K562 (cell line): ENCODE measurements at regions not wholly inside any gene's neighbourhood (a gene's known extent, or its start where the extent isn't known, plus 50 kb on each side); places are given as distances from the start of the nearest gene placed in this dataset.

ENCODE experiments used
- ATAC-seq: fragments of 200-7000 bp; cut with Tn5 transposase; 3 replicates; pipeline ENCODE4 v1.9.1; 2020; ENCODE audit warnings: moderate library complexity
- BruUV-seq: library from RNA; stranded (reverse); fragments of 400-500 nt; replicated peaks from 2 replicates; lab custom pipeline; 2021; lab: Mats Ljungman, UMichigan
- CTCF ChIA-PET: fragments of 300-600 bp; formaldehyde crosslinking; extraction: SDS; loops from one replicate; lab custom pipeline; 2021; ENCODE audit warnings: low intra/inter-chr PET ratio; lab: Yijun Ruan, JAX
- POLR2A ChIA-PET: fragments of 300-600, 350-650 bp; sonication (Branson Sonifier 250); formaldehyde crosslinking; extraction: SDS; loops from one replicate; lab custom pipeline; 2021; ENCODE audit warnings: antibody characterized with exemption, inconsistent platforms; lab: Yijun Ruan, JAX
- DNase-seq, 4 experiments: peaks; one replicate each; pipeline versions ENCODE4 v3.0.0 to v3.0.0-alpha.2; 2011 to 2018; ENCODE audit warnings: low spot score in 3 of 4, mixed read lengths in 3 of 4; ENCODE audit errors: extremely low read depth in 1 of 4
- FAIRE-seq: peaks from 2 replicates; lab custom pipeline; 2011; peaks lifted over from hg19 to GRCh38; lab: Jason Lieb, UNC
- H2AFZ ChIP-seq: 2 replicates; pipeline ENCODE4 v1.6.0; 2011; ENCODE audit warnings: low read depth, low read length, control low read depth, inconsistent platforms
- H3K27ac ChIP-seq: fragments of 200-600 bp; 3 replicates; pipeline ENCODE4 v1.8.0; 2011; ENCODE audit warnings: low read depth, mild to moderate bottlenecking, control low read depth, inconsistent platforms, low read length, moderate library complexity, mixed read lengths; ENCODE audit errors: extremely low read depth
- H3K27me3 ChIP-seq, 2 experiments: fragments of 300-600 bp in 1 of 2; 2 replicates in 1 of 2; 3 replicates in 1 of 2; pipeline versions ENCODE4 v1.6.0 to v1.8.0; 2011; ENCODE audit warnings: inconsistent platforms in 2 of 2, low read length in 2 of 2, mild to moderate bottlenecking in 1 of 2, mixed read lengths in 1 of 2, moderate library complexity in 1 of 2; ENCODE audit not compliant: control insufficient read depth in 2 of 2, insufficient read depth in 2 of 2
- H3K36me3 ChIP-seq: fragments of 300-600 bp; 3 replicates; pipeline ENCODE4 v1.8.0; 2011; ENCODE audit warnings: mild to moderate bottlenecking, low read length, inconsistent platforms; ENCODE audit not compliant: control insufficient read depth, insufficient read depth
- H3K4me1 ChIP-seq, 2 experiments: fragments of 200-600 bp in 1 of 2; replicated peaks in 1 of 2; 2 replicates in 1 of 2; 3 replicates in 1 of 2; pipeline versions ENCODE4 v1.5.1 to v1.8.0; 2011; ENCODE audit warnings: inconsistent platforms in 2 of 2, low read length in 2 of 2, mild to moderate bottlenecking in 1 of 2, mixed read lengths in 1 of 2, moderate library complexity in 1 of 2; ENCODE audit not compliant: control insufficient read depth in 2 of 2, insufficient read depth in 2 of 2
- H3K4me2 ChIP-seq: 2 replicates; pipeline ENCODE4 v1.6.1; 2011; ENCODE audit warnings: low read length, control low read depth, inconsistent platforms, mixed read lengths; ENCODE audit not compliant: insufficient read depth
- H3K4me3 ChIP-seq: fragments of 200-600 bp; sonication (generic), shearing (Covaris generic); 2 replicates; pipeline ENCODE4 v1.5.1; 2016; ENCODE audit warnings: control low read depth, inconsistent platforms
- H3K79me2 ChIP-seq: fragments of 200-600 bp; 3 replicates; pipeline ENCODE4 v1.8.0; 2011; ENCODE audit warnings: low read length, inconsistent platforms; ENCODE audit not compliant: control insufficient read depth, insufficient read depth
- H3K9ac ChIP-seq, 2 experiments: 2 replicates each; pipeline versions ENCODE4 v1.6.0 to v1.6.1; 2011; ENCODE audit warnings: low read depth in 2 of 2, low read length in 2 of 2, control low read depth in 1 of 2, inconsistent platforms in 1 of 2, mild to moderate bottlenecking in 1 of 2, mixed read lengths in 1 of 2; ENCODE audit not compliant: insufficient read depth in 1 of 2
- H3K9me1 ChIP-seq: one replicate; pipeline ENCODE4 v1.6.0; 2011; ENCODE audit warnings: inconsistent platforms, mild to moderate bottlenecking, low read length, moderate library complexity; ENCODE audit not compliant: control insufficient read depth, insufficient read depth
- H3K9me3 ChIP-seq: replicated peaks from 2 replicates; pipeline ENCODE4 v1.5.1; 2011; ENCODE audit warnings: low read depth, low read length, inconsistent platforms; ENCODE audit not compliant: control insufficient read depth, insufficient read depth
- H4K20me1 ChIP-seq: replicated peaks from 2 replicates; pipeline ENCODE4 v1.6.1; 2011; ENCODE audit warnings: low read length, inconsistent platforms, mixed read lengths; ENCODE audit not compliant: control insufficient read depth, insufficient read depth
- ETV6 ChIP-seq, 3 experiments: fragments of 150-350 bp in 1 of 3; sonication (generic) in 1 of 3; formaldehyde crosslinking in 1 of 3; IDR thresholded peaks; 2 replicates each; pipeline versions ENCODE4 v1.6.1 to v1.8.0; 2014 to 2022; ENCODE audit warnings: borderline replicate concordance in 2 of 3, low read depth in 2 of 3, antibody characterized with exemption in 1 of 3, low read length in 1 of 3, mild to moderate bottlenecking in 1 of 3, missing genetic modification reagents in 1 of 3
- HNRNPUL1 ChIP-seq: fragments of 200-400 bp; formaldehyde crosslinking; IDR thresholded peaks from 2 replicates; pipeline ENCODE4 v1.6.1; 2017; ENCODE audit warnings: low read length
- MAFK ChIP-seq: IDR thresholded peaks from 2 replicates; pipeline ENCODE4 v1.6.1; 2011; ENCODE audit warnings: low read length, improper control_type of control experiment
- POLR2AphosphoS5 ChIP-seq: IDR thresholded peaks from 2 replicates; pipeline ENCODE4 v1.6.1; 2011; ENCODE audit warnings: mild to moderate bottlenecking, low read depth, low read length, moderate library complexity; ENCODE audit not compliant: control insufficient read depth, insufficient read depth
- SMARCA4 ChIP-seq: fragments of 450-650 bp; IDR thresholded peaks from 2 replicates; pipeline ENCODE4 v1.6.1; 2016
- SREBF1 ChIP-seq: fragments of 150-350 bp; IDR thresholded peaks from 2 replicates; pipeline ENCODE4 v1.6.1; 2014; ENCODE audit warnings: antibody characterized with exemption, low read depth, low read length, borderline replicate concordance
- SRSF7 ChIP-seq: fragments of 200-400 bp; formaldehyde crosslinking; optimal IDR thresholded peaks from 2 replicates; pipeline ENCODE3; 2017; ENCODE audit warnings: mild to moderate bottlenecking, low read depth, low read length
- STAT5A ChIP-seq: IDR thresholded peaks from 2 replicates; pipeline ENCODE4 v1.6.1; 2012; ENCODE audit warnings: low read length, inconsistent platforms, borderline replicate concordance
- TARDBP ChIP-seq: fragments of 450-650 bp; IDR thresholded peaks from 2 replicates; pipeline ENCODE4 v1.6.1; 2016
- ZBTB34 ChIP-seq: fragments of 250-450 bp; sonication (Bioruptor Pico); IDR thresholded peaks from 2 replicates; pipeline ENCODE4 v1.8.0; 2021; ENCODE audit warnings: mild to moderate bottlenecking, moderate library complexity
- ZBTB49 ChIP-seq: sonication (generic); formaldehyde crosslinking; IDR thresholded peaks from 2 replicates; pipeline ENCODE4 v1.8.0; 2022; ENCODE audit warnings: missing genetic modification reagents, mild to moderate bottlenecking, borderline replicate concordance
- ZNF232 ChIP-seq: sonication (generic); formaldehyde crosslinking; IDR thresholded peaks from 2 replicates; pipeline ENCODE4 v1.8.0; 2022; ENCODE audit warnings: mild to moderate bottlenecking, missing genetic modification reagents
- WGBS: fragments of 100-300 bp; shearing (Covaris generic); methylation state at CpG from one replicate; pipeline ENCODE4 v1.1.6; 2016; ENCODE audit warnings: low coverage, mixed read lengths; ENCODE audit not compliant: insufficient coverage; ENCODE audit errors: missing lambda C conversion rate; 5-methylcytosine and 5-hydroxymethylcytosine counted together
- in situ Hi-C: fragments of 300-500 bp; cut with MboI; formaldehyde crosslinking; loops from 4 replicates; pipeline ENCODE4 v1.15.0; 2018; ENCODE audit warnings: inconsistent platforms, mixed read lengths
- intact Hi-C: fragments of 100-400 bp; cut with micrococcal nuclease; formaldehyde crosslinking; loops from 2 replicates; pipeline ENCODE4 v1.14.2; 2022

- Histone ChIP-seq H3K36me3 (no peaks in the 10 kb centered on the region), H3K9me1 (no peaks in the 10 kb centered on the region), H3K4me1 (no peaks in the 10 kb centered on the region; a peak in 1 of 5 replicates), H3K4me3 (no peak overlapping the region), H3K4me2 (no peak overlapping the region; the same call in 1 of the 2 replicates), H2AFZ (0 out of 2 replicates have a peak overlapping the region, but pooled peaks have one; percentile 0), H3K79me2 (no peaks in the 10 kb centered on the region), H4K20me1 (no peaks in the 10 kb centered on the region), H3K27me3 (no peaks in the 10 kb centered on the region), H3K27ac (no peak overlapping the region), H3K9me3 (no peaks in the 10 kb centered on the region), H3K9ac (no peak overlapping the region)
- ChIA-PET CTCF (no interaction called here), POLR2A (interaction anchor here (0.6 to 0.7 kb wide), 2 partner anchors 55 to 86 kb away, joined by 3 to 4 read pairs; no protein-coding TSS in a partner anchor)
- no peak for FAIRE-seq
- peak; percentile 25; the same call in 2 of the 3 replicates for ATAC-seq
- DNase-seq, result no peak
- no TSS peak for BruUV-seq
- no peak for TF ChIP-seq STAT5A
- TF ChIP-seq TARDBP, result no peak
- TF ChIP-seq SRSF7, result no peak
- TF ChIP-seq POLR2AphosphoS5, result no peak
- intact Hi-C loops, result no loop called here
- in situ Hi-C loops, result no loop called here
- WGBS, result 36% methylated on average over 11 of the region's 11 CpGs
These were observed 630.1 kb upstream of the KLF4 start for GRCh38 chr9:108119530-108120113.

GRCh38 chr9:108117795-108118194 is 628.2 kb upstream of the KLF4 start:
- FAIRE-seq, result no peak
- no peaks in the 10 kb centered on the region for H3K9me1 ChIP-seq
- ChIA-PET POLR2A (interaction anchor here (0.6 to 1.3 kb wide), 3 partner anchors 9 to 598 kb away, joined by 3 read pairs; no protein-coding TSS in a partner anchor), CTCF (no interaction called here)
- BruUV-seq, result no TSS peak
- in situ Hi-C loops, result no loop called here
- intact Hi-C loops, result no loop called here
- no peak overlapping the region for H3K9ac ChIP-seq
- peaks cover 0 to 13% of the 10 kb centered on the region in 2 experiments; a peak in 3 of 5 replicates for H3K4me1 ChIP-seq
- 27% methylated on average over 3 of the region's 3 CpGs for WGBS
- no peaks in the 10 kb centered on the region for H3K79me2 ChIP-seq
- no peaks in the 10 kb centered on the region for H3K27me3 ChIP-seq
- H3K36me3 ChIP-seq, result no peaks in the 10 kb centered on the region
- H3K4me3 ChIP-seq, result no peak overlapping the region
- no peak overlapping the region for H3K27ac ChIP-seq
- no peak overlapping the region for H2AFZ ChIP-seq
- no peak for ATAC-seq
- H4K20me1 ChIP-seq, result no peaks in the 10 kb centered on the region
- no peak for DNase-seq
- H3K9me3 ChIP-seq, result no peaks in the 10 kb centered on the region
- no peak overlapping the region for H3K4me2 ChIP-seq
- no peak for TF ChIP-seq ETV6 (IDR thresholded peaks at IDR 0.05; ENCODE audit: borderline replicate concordance in 1 of 2, low read depth in 2 of 2, low read length in 1 of 2)
- no peak for TF ChIP-seq ETV6 (CRISPR knock-in tag; IDR thresholded peaks at IDR 0.05; ENCODE audit: borderline replicate concordance)
- TF ChIP-seq ZBTB34 (CRISPR knock-in tag), result no peak
- TF ChIP-seq SMARCA4, result no peak
- no peak for TF ChIP-seq HNRNPUL1
- no peak for TF ChIP-seq MAFK
- TF ChIP-seq SREBF1, result no peak
- no peak for TF ChIP-seq ZBTB49
- TF ChIP-seq ZNF232, result no peak
